GM19193 (cell line): ENCODE measurements at regions not wholly inside any gene's neighbourhood (a gene's known extent, or its start where the extent isn't known, plus 50 kb on each side); places are given as distances from the start of the nearest gene placed in this dataset.

Source experiments
- POLR2A ChIP-seq: IDR thresholded peaks from 4 replicates; pipeline ENCODE4 v1.6.1; 2011; ENCODE audit not compliant: insufficient read depth, insufficient read length; ENCODE audit errors: extremely low read depth

DNA sequence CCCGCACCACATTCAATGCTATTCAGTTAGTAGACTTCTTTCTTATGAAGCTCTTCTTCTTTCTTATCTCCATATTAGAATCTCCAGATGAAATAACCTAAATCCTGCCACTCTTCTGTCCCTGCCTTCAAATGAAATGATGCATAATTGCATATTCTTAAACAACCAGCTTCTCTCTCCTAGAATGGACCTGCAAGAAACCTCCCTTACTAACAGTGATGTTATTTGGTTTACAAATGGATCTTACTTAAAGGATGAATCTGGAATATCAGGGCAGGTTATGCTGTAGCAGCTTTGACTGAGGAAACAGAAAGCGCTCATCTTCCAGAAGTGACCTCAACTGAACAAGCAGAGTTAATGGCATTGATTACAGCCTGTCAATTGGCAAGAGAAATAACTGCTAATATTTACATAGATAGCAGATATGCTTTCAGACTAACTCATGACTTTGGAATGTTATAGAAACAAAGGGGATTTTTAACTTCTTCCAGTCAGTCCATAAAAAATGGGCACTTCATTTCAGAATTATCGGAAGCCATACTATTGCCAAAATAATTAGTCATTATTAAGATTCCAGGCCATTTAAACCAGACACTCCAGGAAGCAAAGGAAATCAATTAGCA lies 755.7 kb upstream of the HS6ST1 start:
- TF ChIP-seq POLR2A = no peak

GRCh38 chr2:129078548-129078947 lies 759.9 kb upstream of the HS6ST1 start:
- TF ChIP-seq POLR2A = no peak

- no peak for TF ChIP-seq POLR2A
These were observed 762.2 kb upstream of the HS6ST1 start for GRCh38 chr2:129080715-129081476.

DNA sequence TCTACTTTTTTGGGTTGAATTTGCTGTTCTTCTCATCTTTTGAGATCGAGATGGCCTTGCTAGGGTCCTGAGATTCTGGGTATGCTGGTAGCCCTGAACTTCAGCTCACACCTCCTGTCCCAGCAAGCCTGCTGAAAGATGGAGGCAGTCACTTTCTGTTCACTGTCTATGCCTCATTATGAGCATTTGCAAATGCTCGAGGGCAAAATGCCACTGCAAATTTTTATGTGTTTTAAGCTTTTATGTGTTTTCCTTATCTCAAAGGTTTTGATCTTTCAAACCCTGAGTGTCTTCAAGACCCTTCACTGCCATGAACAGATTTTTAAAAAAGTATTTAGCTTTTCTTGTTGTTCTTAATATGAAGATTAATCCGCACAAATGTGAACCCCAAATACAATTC lies 766.7 kb upstream of the HS6ST1 start:
- no peak for TF ChIP-seq POLR2A

DNA sequence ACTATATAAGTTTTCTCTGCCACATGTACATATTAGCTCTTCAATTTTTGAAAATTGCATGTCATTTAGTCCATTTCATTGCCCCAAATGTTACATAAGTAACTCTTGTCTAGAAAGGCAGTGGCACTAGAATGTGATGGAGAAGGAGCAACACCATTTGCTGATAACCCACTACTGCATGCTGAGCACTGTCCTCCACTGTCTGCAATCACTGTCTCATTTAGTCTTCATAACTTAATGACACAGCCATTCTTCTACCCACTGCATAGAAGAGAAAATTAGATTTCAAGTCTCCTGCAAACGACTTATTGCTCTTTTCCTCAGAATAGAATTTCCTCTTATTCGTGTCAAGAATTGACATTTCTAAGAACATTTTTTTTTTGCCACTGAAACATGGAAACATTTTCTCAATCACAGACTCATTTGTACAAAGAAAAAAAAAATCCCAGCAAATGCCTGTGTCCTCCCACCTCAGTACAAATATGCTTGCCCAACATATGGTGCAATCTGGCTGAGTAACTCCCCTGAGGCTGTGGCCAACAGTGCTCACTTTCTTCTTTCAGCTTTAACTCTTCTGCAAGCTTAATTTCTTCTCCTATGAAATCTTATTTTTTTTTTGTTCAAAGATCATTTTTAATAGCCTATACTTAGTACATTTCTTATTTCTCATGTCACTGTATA lies 768.6 kb upstream of the HS6ST1 start:
- TF ChIP-seq POLR2A = no peak

DNA sequence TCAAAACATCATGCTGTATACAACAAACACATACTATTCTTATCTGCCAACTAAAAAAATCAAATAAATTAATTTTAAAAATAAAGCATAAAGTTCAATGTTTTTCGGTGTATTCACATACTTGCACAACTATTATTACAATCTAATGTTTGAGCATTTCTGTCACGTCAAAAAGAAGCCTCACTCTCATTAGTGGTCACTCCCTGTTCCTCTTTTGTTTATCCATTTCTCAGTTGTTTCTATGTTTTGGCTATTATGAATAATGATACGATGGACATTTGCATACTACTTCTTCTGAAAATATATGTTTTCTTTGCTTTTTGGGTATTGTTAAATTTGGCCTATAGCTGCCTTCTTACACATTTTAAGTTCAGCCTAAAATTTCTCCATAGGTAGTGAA lies 773.0 kb upstream of the HS6ST1 start:
- TF ChIP-seq POLR2A = no peak

DNA sequence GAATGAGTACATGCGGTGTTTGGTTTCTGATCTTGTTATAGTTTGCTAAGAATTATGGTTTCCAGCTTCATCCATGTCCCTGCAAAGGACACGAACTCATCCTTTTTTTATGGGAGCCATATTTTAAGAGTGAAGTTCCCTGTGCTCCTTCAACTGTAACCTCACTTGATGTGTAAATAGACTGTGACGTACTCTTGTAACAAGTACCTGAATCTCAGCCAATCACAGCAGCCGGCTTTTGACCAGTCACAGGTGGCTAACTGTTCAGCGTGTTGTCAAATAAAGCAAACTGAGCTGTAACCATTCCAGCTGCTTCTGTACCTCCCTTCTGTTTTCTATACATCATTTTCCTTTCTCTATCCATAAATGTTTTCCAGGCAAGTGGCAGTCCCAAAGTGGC lies 774.3 kb upstream of the HS6ST1 start:
- no peak for TF ChIP-seq POLR2A

DNA sequence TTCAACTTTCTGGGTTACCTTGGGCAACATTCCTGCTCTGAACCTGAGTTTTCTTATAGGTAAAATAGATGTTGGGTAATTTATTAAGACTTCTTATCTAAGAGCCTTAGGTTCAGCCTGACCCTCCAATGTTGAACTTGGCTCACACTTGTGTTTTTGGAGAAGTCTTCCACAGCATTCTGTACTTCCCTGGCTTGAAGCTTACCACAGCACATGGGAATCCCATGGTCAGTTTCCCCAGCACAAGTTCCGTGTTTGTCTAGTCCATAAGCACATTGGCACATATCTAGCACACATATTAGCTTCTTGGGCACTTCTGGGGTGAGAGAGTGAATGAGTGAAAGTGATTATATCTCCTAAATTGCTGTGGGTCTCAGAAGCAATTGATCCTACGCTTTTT lies 782.5 kb upstream of the HS6ST1 start:
- no peak for TF ChIP-seq POLR2A

DNA sequence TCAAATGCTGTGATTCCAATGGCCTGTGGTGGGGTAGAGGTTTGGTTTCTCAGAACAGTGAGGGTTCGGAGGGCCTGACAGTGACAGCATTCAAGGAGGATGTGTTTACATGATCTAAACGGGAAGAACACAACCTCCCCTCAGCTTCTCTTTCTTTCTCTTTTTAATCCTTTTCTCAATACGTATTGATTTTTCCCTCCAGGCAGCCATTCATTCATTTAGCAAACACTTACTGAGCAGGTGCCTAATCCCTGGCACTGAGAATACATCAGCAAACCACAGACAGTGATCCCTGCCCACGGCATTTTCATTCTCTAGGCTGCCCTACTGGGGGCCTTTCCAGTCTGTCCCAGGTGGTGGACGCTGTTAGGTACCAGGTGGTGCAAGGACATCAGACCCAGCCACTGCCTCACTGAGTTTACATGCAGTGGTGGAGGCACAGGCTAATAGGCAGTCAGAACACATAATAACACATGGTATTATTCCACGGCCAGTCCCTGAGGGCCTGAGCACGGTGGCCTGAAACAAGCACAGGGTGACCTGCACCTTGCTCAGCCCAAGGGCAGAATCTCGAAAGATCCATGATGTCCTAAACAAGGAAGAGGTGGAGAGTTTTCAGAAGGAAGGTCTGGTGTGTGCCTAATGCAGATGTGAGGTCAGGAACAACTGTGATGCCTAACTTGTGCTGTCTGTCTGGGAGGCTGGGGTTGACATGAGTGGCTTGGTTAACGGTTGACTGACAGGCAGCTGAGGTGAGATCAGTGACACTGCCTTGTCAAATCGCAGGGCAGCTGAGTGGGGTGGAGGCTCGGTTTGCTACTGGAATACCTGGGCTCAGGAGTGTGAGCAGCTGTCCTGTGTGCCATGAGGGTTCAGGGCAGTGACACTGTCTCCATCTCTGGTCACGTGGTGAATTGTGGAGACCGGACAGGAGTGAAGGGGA lies 785.5 kb upstream of the HS6ST1 start:
- TF ChIP-seq POLR2A = no peak

DNA sequence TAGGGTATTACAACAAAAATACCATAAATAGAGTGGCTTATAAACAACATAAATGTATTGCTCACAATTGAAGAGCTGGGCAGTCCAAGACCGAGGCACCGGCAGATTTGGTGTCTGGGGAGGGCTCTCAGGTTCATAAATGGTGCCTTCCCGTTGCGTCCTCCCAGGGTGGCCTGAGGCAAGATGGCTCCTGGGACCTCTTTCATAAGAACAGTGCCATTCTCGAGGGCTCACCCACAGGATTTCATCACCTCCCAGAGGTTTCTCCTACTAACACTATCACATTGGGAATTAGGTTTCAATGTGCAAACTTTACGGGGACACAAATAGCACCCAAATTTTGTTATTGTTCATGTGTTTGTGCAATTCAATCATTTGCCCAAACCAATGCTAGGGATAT lies 793.5 kb upstream of the HS6ST1 start:
- TF ChIP-seq POLR2A = no peak

DNA sequence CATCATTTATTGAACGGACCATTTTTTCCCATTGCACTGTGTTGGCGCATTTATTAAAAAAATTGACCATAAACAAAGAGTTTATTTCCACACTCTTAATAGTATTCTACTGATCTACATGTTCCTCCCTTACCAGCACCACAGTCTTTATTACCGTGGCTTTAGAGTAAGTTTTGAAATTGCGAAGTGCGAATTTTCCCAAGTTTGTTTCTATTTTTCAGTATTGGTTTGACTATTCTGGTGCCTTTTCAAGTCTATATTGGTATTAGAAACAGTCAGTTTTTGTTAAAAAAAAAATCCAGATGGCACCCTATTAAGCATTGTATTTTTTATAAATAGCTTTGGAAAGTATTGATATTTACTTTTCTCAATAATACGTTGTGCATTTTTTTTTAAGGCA lies 795.1 kb upstream of the HS6ST1 start:
- no peak for TF ChIP-seq POLR2A

- no peak for TF ChIP-seq POLR2A
These were observed 798.8 kb upstream of the HS6ST1 start for GRCh38 chr2:129117434-129117833.

- TF ChIP-seq POLR2A = no peak
These were observed 799.6 kb upstream of the HS6ST1 start for GRCh38 chr2:129118296-129118695.

GRCh38 chr2:129129087-129129486 lies 810.4 kb upstream of the HS6ST1 start:
- TF ChIP-seq POLR2A = no peak
